Testis (tissue), 2 donors: ENCODE measurements at regions not wholly inside any gene's neighbourhood (a gene's known extent, or its start where the extent isn't known, plus 50 kb on each side); places are given as distances from the start of the nearest gene placed in this dataset.

ENCODE experiments used
- DNase-seq: peaks from one replicate; pipeline ENCODE4 v3.0.0-alpha.2; 2019
- H3K27ac ChIP-seq, 2 donors: fragments of 200-600 bp; sonication (generic); one replicate each; pipeline ENCODE4 v1.5.1; 2019
- H3K27me3 ChIP-seq: fragments of 200-600 bp; sonication (generic); one replicate; pipeline ENCODE4 v1.5.1; 2019
- H3K36me3 ChIP-seq: fragments of 200-600 bp; sonication (generic); one replicate; pipeline ENCODE4 v1.5.1; 2017; ENCODE audit warnings: low read depth; ENCODE audit errors: missing control alignments
- H3K4me1 ChIP-seq: fragments of 200-600 bp; sonication (generic); one replicate; pipeline ENCODE4 v1.5.1; 2019
- H3K4me3 ChIP-seq, 2 donors: fragments of 200-600 bp; sonication (generic); one replicate each; pipeline ENCODE4 v1.5.1; 2017 to 2019
- H3K9me3 ChIP-seq: fragments of 200-600 bp; sonication (generic); one replicate; pipeline ENCODE4 v1.5.1; 2017
- POLR2A ChIP-seq: fragments of 450-650 bp; IDR thresholded peaks from one replicate; pipeline ENCODE4 v1.6.1; 2017; ENCODE audit warnings: antibody characterized with exemption, mild to moderate bottlenecking, moderate library complexity
- WGBS, 2 donors: methylation state at CpG; one replicate each; pipeline ENCODE4 v1.1.5; 2018; 5-methylcytosine and 5-hydroxymethylcytosine counted together
- intact Hi-C: fragments of 100-400 bp; cut with DNase I; formaldehyde crosslinking; loops from one replicate; pipeline ENCODE4 v1.15.1; 2023; ENCODE audit warnings: low total_unique reads
- TF ChIP-seq, protein P1 (sequence below), 3 experiments: fragments of 450-650 bp in 2 of 3; fragments of 200-600 bp in 1 of 3; sonication (generic) in 1 of 3; IDR thresholded peaks; one replicate each; pipeline ENCODE4 v1.5.1; 2016 to 2019; ENCODE audit warnings: antibody characterized with exemption in 3 of 3, mild to moderate bottlenecking in 2 of 3, moderate library complexity in 1 of 3

DNA sequence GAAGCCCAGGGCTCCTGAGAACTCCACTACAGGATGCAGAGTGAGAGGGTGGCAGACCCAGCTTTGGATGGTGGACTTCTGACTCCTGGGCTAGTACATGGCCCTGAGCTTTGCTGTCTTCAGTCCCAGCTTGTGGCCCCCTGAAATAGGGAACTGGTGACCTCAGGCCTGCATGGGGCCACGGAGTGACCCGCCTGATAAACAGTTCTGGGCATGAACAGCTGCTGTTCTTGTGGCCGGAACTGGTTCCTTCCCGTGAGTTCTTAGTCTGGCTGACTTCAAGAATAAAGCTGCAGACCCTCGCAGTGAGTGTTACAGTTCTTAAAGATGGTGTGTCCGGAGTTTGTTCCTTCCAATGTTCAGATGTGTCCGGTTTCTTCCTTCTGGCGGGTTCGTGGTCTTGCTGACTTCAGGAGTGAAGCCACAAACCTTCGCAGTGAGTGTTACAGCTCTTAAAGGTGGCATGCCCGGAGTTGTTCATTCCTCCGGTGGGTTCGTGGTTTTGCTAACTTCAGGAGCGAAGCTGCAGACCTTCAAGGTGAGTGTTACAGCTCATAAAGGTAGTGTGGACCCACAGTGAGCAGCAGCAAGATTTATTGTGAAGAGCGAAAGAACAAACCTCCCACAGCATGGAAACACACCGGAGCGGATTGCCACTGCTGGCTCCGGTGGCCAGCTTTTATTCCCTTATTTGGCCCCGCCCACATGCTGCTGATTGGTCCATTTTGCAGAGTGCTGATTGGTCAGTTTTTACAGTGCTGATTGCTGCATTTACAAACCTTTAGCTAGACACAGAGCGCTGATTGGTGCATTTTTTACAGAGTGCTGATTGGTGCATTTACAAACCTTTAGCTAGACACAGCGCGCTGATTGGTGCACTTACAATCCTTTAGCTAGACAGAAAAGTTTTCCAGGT lies 268.0 kb downstream of the ZEB1 start:
- H3K36me3 ChIP-seq, result no peaks in the 10 kb centered on the region
- intact Hi-C loops, result no loop called here
- WGBS, 2 donors, result 86 to 89% methylated on average over 19 to 22 of the region's 22 CpGs
- H3K4me1 ChIP-seq, result peaks cover 14% of the 10 kb centered on the region
- H3K27me3 ChIP-seq, result no peaks in the 10 kb centered on the region
- H3K27ac ChIP-seq, result no peak overlapping the region
- TF ChIP-seq, protein P1, sequence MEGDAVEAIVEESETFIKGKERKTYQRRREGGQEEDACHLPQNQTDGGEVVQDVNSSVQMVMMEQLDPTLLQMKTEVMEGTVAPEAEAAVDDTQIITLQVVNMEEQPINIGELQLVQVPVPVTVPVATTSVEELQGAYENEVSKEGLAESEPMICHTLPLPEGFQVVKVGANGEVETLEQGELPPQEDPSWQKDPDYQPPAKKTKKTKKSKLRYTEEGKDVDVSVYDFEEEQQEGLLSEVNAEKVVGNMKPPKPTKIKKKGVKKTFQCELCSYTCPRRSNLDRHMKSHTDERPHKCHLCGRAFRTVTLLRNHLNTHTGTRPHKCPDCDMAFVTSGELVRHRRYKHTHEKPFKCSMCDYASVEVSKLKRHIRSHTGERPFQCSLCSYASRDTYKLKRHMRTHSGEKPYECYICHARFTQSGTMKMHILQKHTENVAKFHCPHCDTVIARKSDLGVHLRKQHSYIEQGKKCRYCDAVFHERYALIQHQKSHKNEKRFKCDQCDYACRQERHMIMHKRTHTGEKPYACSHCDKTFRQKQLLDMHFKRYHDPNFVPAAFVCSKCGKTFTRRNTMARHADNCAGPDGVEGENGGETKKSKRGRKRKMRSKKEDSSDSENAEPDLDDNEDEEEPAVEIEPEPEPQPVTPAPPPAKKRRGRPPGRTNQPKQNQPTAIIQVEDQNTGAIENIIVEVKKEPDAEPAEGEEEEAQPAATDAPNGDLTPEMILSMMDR (IDR thresholded peaks at IDR 0.05), result no peak
- no peak for TF ChIP-seq POLR2A
- peak; percentile 64 for DNase-seq
- H3K9me3 ChIP-seq, result no peaks in the 10 kb centered on the region
- no peak overlapping the region for H3K4me3 ChIP-seq

DNA sequence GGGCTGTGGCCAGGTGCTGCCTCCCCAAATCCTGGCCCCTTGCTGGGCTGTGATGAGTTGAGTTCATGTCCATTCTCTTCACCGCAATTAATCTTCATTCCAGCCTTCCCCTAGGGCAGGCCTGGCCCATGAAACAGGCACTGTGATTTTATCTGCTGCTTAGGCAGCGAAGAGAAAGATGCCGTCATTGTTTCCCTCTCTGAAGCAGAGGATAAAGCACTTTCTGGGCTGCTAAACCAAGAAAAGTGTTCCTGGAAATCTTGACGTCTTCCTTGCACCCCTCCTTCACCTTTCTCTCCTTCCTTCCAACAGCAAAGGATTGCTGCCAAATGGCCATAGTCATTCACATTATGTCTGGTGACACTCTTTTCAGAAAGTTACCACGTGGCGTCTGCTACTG lies 265.9 kb downstream of the ZEB1 start:
- no peak overlapping the region for H3K27ac ChIP-seq

DNA sequence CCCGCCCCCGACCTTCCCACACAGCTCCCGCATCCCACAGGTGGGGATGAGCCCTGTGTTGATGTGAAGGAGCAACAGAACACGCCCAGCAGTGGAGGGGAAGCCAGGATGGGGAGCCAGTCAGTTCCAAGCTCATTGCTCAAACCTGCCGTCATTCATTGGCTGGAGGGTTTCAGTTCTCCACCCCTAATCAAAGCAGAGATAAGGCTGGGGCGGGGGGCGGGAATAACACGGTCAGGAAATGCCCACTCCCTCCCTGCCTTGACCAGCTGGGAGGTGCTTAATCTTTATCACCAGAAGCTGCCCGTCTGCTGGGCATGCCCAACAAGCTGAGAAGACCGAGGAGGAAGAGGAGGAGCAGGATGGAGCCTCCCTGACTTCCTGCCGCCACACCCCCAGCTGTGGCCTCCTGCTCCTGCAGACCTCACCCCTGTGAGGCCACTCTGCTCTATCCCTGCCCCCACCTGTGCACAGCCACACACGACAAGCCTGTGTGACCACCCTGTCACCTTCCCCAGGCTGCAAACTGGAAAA lies 265.1 kb downstream of the ZEB1 start:
- no peaks in the 10 kb centered on the region for H3K9me3 ChIP-seq
- DNase-seq, result no peak
- TF ChIP-seq, protein P1 (IDR thresholded peaks at IDR 0.05), result no peak
- TF ChIP-seq POLR2A, result no peak
- intact Hi-C loops, result no loop called here
- H3K4me3 ChIP-seq, result peak overlapping the region; percentile 2 to 15
- no peaks in the 10 kb centered on the region for H3K36me3 ChIP-seq
- no peak overlapping the region for H3K27ac ChIP-seq
- no peaks in the 10 kb centered on the region for H3K27me3 ChIP-seq
- H3K4me1 ChIP-seq, result peaks cover 14% of the 10 kb centered on the region
- WGBS, 2 donors, result 61 to 77% methylated on average over 4 to 12 of the region's 12 CpGs

More for the DNA sequence above, 265.9 kb downstream of the ZEB1 start:
- Histone ChIP-seq H3K4me3 (no peak overlapping the region), H3K36me3 (no peaks in the 10 kb centered on the region), H3K9me3 (no peaks in the 10 kb centered on the region), H3K27me3 (no peaks in the 10 kb centered on the region), H3K4me1 (peaks cover 14% of the 10 kb centered on the region)
- intact Hi-C loops, result no loop called here
- TF ChIP-seq, protein P1 (IDR thresholded peaks at IDR 0.05), result no peak
- no peak for TF ChIP-seq POLR2A
- WGBS, 2 donors, result 71 to 73% methylated on average over 6 of the region's 6 CpGs
- DNase-seq, result no peak

DNA sequence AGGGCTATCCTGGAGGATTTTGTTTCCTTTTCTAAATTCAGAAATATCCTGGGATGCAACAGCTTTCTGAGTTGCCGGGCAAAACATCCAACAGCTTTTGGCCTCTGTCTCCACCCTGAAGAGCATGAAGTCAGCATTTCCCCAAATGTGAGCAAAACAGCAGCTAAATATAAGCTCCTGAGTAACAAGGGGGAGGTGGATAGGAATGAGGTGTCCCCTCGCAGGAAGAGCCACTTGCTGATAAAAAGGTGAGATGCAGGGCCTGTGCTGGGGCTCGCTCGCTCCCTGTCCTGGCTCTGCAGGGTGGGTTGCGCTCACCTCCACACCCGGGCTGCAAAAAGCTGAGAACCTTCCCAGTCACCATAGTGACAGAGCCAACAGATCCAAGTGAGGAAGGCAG lies 264.3 kb downstream of the ZEB1 start:
- TF ChIP-seq, protein P1 (IDR thresholded peaks at IDR 0.05), result no peak
- TF ChIP-seq POLR2A, result no peak
- H3K36me3 ChIP-seq, result no peaks in the 10 kb centered on the region
- intact Hi-C loops, result no loop called here
- no peaks in the 10 kb centered on the region for H3K27me3 ChIP-seq
- DNase-seq, result no peak
- 29 to 42% methylated on average over 6 of the region's 6 CpGs for WGBS, 2 donors
- H3K4me1 ChIP-seq, result peaks cover 14% of the 10 kb centered on the region
- H3K9me3 ChIP-seq, result no peaks in the 10 kb centered on the region
- H3K4me3 ChIP-seq, result peak overlapping the region in 1 of 2 donors; percentile 15
- H3K27ac ChIP-seq, result no peak overlapping the region
